ENCODE measurements at regions not wholly inside any gene's neighbourhood (a gene's known extent, or its start where the extent isn't known, plus 50 kb on each side); places are given as distances from the start of the nearest gene placed in this dataset.

- Histone ChIP-seq H4K20me1 (ENCODE audit: insufficient read depth, low read length) (no peaks in the 10 kb centered on the region), H3K36me3 (replicated peaks in 1 of 2; ENCODE audit: control insufficient read depth in 1 of 2, insufficient read depth in 2 of 2, low read length in 2 of 2) (no peaks in the 10 kb centered on the region), H3K27me3 (ENCODE audit: control insufficient read depth in 1 of 2, insufficient read depth in 2 of 2, low read length in 2 of 2) (peaks cover 0 to 8% of the 10 kb centered on the region in 2 experiments; a peak in 1 of 5 replicates), H3K4me2 (ENCODE audit: low read depth, low read length) (no peak overlapping the region), H3K4me3 (replicated peaks in 1 of 3; ENCODE audit: insufficient read depth in 1 of 3, low read depth in 2 of 3, low read length in 3 of 3) (no peak overlapping the region), H3K4me1 (ENCODE audit: insufficient read depth, low read length) (no peaks in the 10 kb centered on the region), H3K9me3 (ENCODE audit: low read length) (no peaks in the 10 kb centered on the region), H2AFZ (ENCODE audit: low read length) (no peak overlapping the region), H3K27ac (ENCODE audit: extremely low read length, insufficient read depth, low read length) (no peak overlapping the region), H3K9ac (ENCODE audit: insufficient read depth, low read depth, low read length) (no peak overlapping the region), H3K79me2 (ENCODE audit: insufficient read depth, low read length) (no peaks in the 10 kb centered on the region)
- in situ Hi-C loops (cut with HindIII; ENCODE audit: extremely low pct_ligation_motif_present, low pct_unique_long_range_greater_than_20kb) (no loop called here), intact Hi-C loops (cut with micrococcal nuclease; ENCODE audit: unreplicated experiment) (no loop called here)
- CTCF ChIA-PET (ENCODE audit: low intra/inter-chr PET ratio, low total read pairs), result no interaction called here
- ATAC-seq, result no peak
- no peak for DNase-seq (ENCODE audit: low spot score)
- WGBS (ENCODE audit: low lambda C conversion rate), result 6% methylated on average over 4 of the region's 4 CpGs
- no TSS peak for BruUV-seq (replicated peaks)
- no peak for FAIRE-seq
- TF ChIP-seq KAT8 (CRISPR knock-in tag; IDR thresholded peaks at IDR 0.05) (no peak), FOSL1 (CRISPR knock-in tag; IDR thresholded peaks at IDR 0.05; ENCODE audit: borderline replicate concordance) (no peak), TFAP4 (IDR thresholded peaks at IDR 0.05; ENCODE audit: borderline replicate concordance, low read depth) (no peak), ZNF253 (CRISPR knock-in tag; IDR thresholded peaks at IDR 0.05; ENCODE audit: borderline replicate concordance) (no peak), ZNF12 (CRISPR knock-in tag; IDR thresholded peaks at IDR 0.05) (no peak)
- POLR2A ChIA-PET, result no interaction called here
Observed at GRCh38 chr12:105588106-105588505, 257.6 kb downstream of the C12orf75 start.

DNA sequence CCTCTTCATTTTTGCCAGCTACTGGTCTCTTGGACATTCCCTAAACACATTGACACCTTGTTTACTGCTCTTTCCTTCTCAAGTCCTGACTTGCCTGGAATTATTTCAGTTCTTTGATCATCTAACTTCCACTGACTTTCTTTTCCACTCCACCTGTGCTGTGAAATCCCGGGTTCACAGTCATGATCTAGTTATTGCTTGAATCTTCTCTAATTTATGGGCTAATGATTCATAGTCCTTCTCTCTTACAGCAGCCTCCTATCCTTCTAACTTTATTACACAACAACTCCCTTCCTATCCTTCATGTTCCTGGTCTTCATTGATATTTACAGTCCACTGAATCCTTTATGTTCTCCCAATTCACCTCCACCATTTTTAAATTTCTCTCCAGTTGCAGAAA is 260.1 kb downstream of the C12orf75 start:
- Histone ChIP-seq H2AFZ (ENCODE audit: low read length) (no peak overlapping the region), H3K27ac (ENCODE audit: extremely low read length, insufficient read depth, low read length) (no peak overlapping the region), H4K20me1 (ENCODE audit: insufficient read depth, low read length) (no peaks in the 10 kb centered on the region), H3K9me3 (ENCODE audit: low read length) (no peaks in the 10 kb centered on the region), H3K36me3 (replicated peaks in 1 of 2; ENCODE audit: control insufficient read depth in 1 of 2, insufficient read depth in 2 of 2, low read length in 2 of 2) (no peaks in the 10 kb centered on the region), H3K4me3 (replicated peaks in 1 of 3; ENCODE audit: insufficient read depth in 1 of 3, low read depth in 2 of 3, low read length in 3 of 3) (no peak overlapping the region), H3K79me2 (ENCODE audit: insufficient read depth, low read length) (no peaks in the 10 kb centered on the region), H3K9ac (ENCODE audit: insufficient read depth, low read depth, low read length) (no peak overlapping the region), H3K4me1 (ENCODE audit: insufficient read depth, low read length) (no peaks in the 10 kb centered on the region), H3K27me3 (ENCODE audit: control insufficient read depth in 1 of 2, insufficient read depth in 2 of 2, low read length in 2 of 2) (peaks cover 0 to 8% of the 10 kb centered on the region in 2 experiments; a peak in 1 of 5 replicates), H3K4me2 (ENCODE audit: low read depth, low read length) (no peak overlapping the region)
- no peak for FAIRE-seq
- ChIA-PET POLR2A (no interaction called here), CTCF (ENCODE audit: low intra/inter-chr PET ratio, low total read pairs) (no interaction called here)
- in situ Hi-C loops (cut with HindIII; ENCODE audit: extremely low pct_ligation_motif_present, low pct_unique_long_range_greater_than_20kb) (no loop called here), intact Hi-C loops (cut with micrococcal nuclease; ENCODE audit: unreplicated experiment) (no loop called here)
- no TSS peak for BruUV-seq (replicated peaks)
- ATAC-seq, result no peak
- DNase-seq (ENCODE audit: low spot score), result no peak
- 3% methylated on average over 1 of the region's 1 CpG for WGBS (ENCODE audit: low lambda C conversion rate)
- TF ChIP-seq TARDBP (CRISPR knock-in tag; IDR thresholded peaks at IDR 0.05) (no peak), ZNF564 (CRISPR knock-in tag; IDR thresholded peaks at IDR 0.05) (no peak), TBP (CRISPR knock-in tag; IDR thresholded peaks at IDR 0.05) (no peak), MAX (IDR thresholded peaks at IDR 0.05) (no peak), CENPBD1 (CRISPR knock-in tag; IDR thresholded peaks at IDR 0.05; ENCODE audit: borderline replicate concordance, low read depth) (no peak), TGIF2 (CRISPR knock-in tag; IDR thresholded peaks at IDR 0.05) (no peak), SRSF4 (IDR thresholded peaks at IDR 0.05; ENCODE audit: low read depth, low read length, poor library complexity, severe bottlenecking) (no peak), ZZZ3 (CRISPR knock-in tag; IDR thresholded peaks at IDR 0.05; ENCODE audit: borderline replicate concordance) (no peak), JUND (CRISPR knock-in tag; IDR thresholded peaks at IDR 0.05) (no peak), ZNF569 (CRISPR knock-in tag; IDR thresholded peaks at IDR 0.05; ENCODE audit: borderline replicate concordance) (no peak)
- TF ChIP-seq, protein P1, sequence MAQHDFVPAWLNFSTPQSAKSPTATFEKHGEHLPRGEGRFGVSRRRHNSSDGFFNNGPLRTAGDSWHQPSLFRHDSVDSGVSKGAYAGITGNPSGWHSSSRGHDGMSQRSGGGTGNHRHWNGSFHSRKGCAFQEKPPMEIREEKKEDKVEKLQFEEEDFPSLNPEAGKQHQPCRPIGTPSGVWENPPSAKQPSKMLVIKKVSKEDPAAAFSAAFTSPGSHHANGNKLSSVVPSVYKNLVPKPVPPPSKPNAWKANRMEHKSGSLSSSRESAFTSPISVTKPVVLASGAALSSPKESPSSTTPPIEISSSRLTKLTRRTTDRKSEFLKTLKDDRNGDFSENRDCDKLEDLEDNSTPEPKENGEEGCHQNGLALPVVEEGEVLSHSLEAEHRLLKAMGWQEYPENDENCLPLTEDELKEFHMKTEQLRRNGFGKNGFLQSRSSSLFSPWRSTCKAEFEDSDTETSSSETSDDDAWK (CRISPR knock-in tag; IDR thresholded peaks at IDR 0.05), result no peak
